ENCODE measurements at regions not wholly inside any gene's neighbourhood (a gene's known extent, or its start where the extent isn't known, plus 50 kb on each side); places are given as distances from the start of the nearest gene placed in this dataset.

- TF ChIP-seq EZH2 (IDR thresholded peaks at IDR 0.05; ENCODE audit: borderline replicate concordance, low read depth, low read length, poor library complexity, severe bottlenecking): no peak
- TF ChIP-seq, protein P1, sequence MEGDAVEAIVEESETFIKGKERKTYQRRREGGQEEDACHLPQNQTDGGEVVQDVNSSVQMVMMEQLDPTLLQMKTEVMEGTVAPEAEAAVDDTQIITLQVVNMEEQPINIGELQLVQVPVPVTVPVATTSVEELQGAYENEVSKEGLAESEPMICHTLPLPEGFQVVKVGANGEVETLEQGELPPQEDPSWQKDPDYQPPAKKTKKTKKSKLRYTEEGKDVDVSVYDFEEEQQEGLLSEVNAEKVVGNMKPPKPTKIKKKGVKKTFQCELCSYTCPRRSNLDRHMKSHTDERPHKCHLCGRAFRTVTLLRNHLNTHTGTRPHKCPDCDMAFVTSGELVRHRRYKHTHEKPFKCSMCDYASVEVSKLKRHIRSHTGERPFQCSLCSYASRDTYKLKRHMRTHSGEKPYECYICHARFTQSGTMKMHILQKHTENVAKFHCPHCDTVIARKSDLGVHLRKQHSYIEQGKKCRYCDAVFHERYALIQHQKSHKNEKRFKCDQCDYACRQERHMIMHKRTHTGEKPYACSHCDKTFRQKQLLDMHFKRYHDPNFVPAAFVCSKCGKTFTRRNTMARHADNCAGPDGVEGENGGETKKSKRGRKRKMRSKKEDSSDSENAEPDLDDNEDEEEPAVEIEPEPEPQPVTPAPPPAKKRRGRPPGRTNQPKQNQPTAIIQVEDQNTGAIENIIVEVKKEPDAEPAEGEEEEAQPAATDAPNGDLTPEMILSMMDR (conservative IDR thresholded peaks at IDR 0.05; ENCODE audit: low read depth, low read length): no peak
- POLR2A ChIA-PET (ENCODE audit: low non-redundant PET): no interaction called here
- Histone ChIP-seq H3K4me1 (ENCODE audit: insufficient read depth, low read length, poor library complexity, severe bottlenecking) (no peaks in the 10 kb centered on the region), H3K9me3 (ENCODE audit: low read depth, low read length, poor library complexity, severe bottlenecking) (no peaks in the 10 kb centered on the region), H3K27ac (ENCODE audit: low read depth, low read length, poor library complexity, severe bottlenecking) (no peak overlapping the region), H3K36me3 (ENCODE audit: insufficient read depth, low read length, poor library complexity, severe bottlenecking) (no peaks in the 10 kb centered on the region), H3K4me3 (ENCODE audit: low read depth, low read length, poor library complexity, severe bottlenecking) (no peak overlapping the region), H3K27me3 (replicated peaks; ENCODE audit: insufficient read depth, low read depth, low read length, poor library complexity) (peaks cover 11% of the 10 kb centered on the region)
- BruUV-seq (replicated peaks): no TSS peak
- CTCF ChIA-PET: no interaction called here
- intact Hi-C loops (cut with micrococcal nuclease; ENCODE audit: unreplicated experiment): no loop called here
- DNase-seq (ENCODE audit: low spot score): no peak
These were observed 157.5 kb upstream of the MON1B start for GRCh38 chr16:77033516-77033915.

DNA sequence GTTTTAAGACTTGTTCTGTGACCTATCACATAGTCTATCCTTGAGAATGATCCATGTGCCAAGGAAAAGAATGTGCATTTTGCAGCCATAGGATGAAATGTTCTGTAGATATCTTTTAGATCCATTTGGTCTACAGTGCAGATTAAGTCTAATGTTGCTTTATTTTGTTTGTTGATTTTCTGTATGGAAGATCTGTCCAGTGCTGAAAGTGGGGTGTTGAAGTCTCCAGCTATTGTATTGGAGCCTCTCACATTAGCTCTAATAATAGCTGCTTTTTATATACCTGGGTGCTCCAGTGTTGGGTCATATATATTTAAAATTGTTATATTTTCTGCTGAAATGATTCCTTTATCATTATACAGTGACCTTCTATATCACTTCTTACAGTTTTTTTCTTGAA, 155.6 kb upstream of the MON1B start:
- H3K4me3 ChIP-seq (ENCODE audit: low read depth, low read length, poor library complexity, severe bottlenecking): no peak overlapping the region
- no peaks in the 10 kb centered on the region for H3K36me3 ChIP-seq (ENCODE audit: insufficient read depth, low read length, poor library complexity, severe bottlenecking)
- TF ChIP-seq, protein P1 (conservative IDR thresholded peaks at IDR 0.05; ENCODE audit: low read depth, low read length): no peak
- no peak for TF ChIP-seq EZH2 (IDR thresholded peaks at IDR 0.05; ENCODE audit: borderline replicate concordance, low read depth, low read length, poor library complexity, severe bottlenecking)
- intact Hi-C loops (cut with micrococcal nuclease; ENCODE audit: unreplicated experiment): no loop called here
- no TSS peak for BruUV-seq (replicated peaks)
- H3K27ac ChIP-seq (ENCODE audit: low read depth, low read length, poor library complexity, severe bottlenecking): no peak overlapping the region
- no peaks in the 10 kb centered on the region for H3K9me3 ChIP-seq (ENCODE audit: low read depth, low read length, poor library complexity, severe bottlenecking)
- POLR2A ChIA-PET (ENCODE audit: low non-redundant PET): no interaction called here
- H3K4me1 ChIP-seq (ENCODE audit: insufficient read depth, low read length, poor library complexity, severe bottlenecking): no peaks in the 10 kb centered on the region
- no peak for DNase-seq (ENCODE audit: low spot score)
- H3K27me3 ChIP-seq (replicated peaks; ENCODE audit: insufficient read depth, low read depth, low read length, poor library complexity): peaks cover 11% of the 10 kb centered on the region
- CTCF ChIA-PET: no interaction called here

DNA sequence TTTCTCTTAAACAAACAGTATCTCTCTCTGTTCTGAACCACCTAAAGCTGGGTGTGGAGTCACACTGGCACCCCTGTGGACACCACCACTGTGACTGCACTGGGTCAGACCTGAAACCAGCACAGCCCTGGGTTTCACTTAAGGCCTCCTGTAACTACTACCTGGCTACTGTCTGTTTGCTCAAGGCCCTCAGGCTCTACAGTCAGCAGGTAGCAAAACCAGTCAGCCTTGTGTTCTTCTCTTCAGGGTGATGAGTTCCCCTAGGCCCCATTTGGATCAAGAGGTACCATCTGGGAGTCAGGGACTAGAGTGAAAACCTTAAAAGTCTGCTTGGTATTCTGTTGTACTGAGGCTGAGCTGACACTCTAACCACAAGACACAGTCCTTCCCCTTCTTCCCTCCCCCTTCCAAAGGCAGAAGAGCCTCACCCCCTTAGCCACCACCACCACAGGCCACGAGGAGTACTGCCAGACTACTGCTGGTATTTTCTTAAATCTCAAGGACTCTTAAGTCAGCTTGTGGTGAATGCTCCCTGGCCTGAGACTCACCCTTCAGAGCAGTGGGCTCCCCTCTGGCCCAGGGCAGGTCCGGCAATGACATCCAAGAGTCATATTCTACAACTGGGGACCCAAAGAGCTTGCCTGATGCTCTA, 153.2 kb upstream of the MON1B start:
- no peaks in the 10 kb centered on the region for H3K36me3 ChIP-seq (ENCODE audit: insufficient read depth, low read length, poor library complexity, severe bottlenecking)
- DNase-seq (ENCODE audit: low spot score): no peak
- ChIA-PET POLR2A (ENCODE audit: low non-redundant PET) (no interaction called here), CTCF (no interaction called here)
- TF ChIP-seq EZH2 (IDR thresholded peaks at IDR 0.05; ENCODE audit: borderline replicate concordance, low read depth, low read length, poor library complexity, severe bottlenecking): no peak
- TF ChIP-seq, protein P1 (conservative IDR thresholded peaks at IDR 0.05; ENCODE audit: low read depth, low read length): no peak
- no peaks in the 10 kb centered on the region for H3K9me3 ChIP-seq (ENCODE audit: low read depth, low read length, poor library complexity, severe bottlenecking)
- BruUV-seq (replicated peaks): no TSS peak
- H3K27me3 ChIP-seq (replicated peaks; ENCODE audit: insufficient read depth, low read depth, low read length, poor library complexity): peaks cover 8% of the 10 kb centered on the region
- intact Hi-C loops (cut with micrococcal nuclease; ENCODE audit: unreplicated experiment): no loop called here
- H3K27ac ChIP-seq (ENCODE audit: low read depth, low read length, poor library complexity, severe bottlenecking): no peak overlapping the region
- no peak overlapping the region for H3K4me3 ChIP-seq (ENCODE audit: low read depth, low read length, poor library complexity, severe bottlenecking)
- no peaks in the 10 kb centered on the region for H3K4me1 ChIP-seq (ENCODE audit: insufficient read depth, low read length, poor library complexity, severe bottlenecking)
